Stomach (tissue), 4 donors: ENCODE measurements at regions not wholly inside any gene's neighbourhood (a gene's known extent, or its start where the extent isn't known, plus 50 kb on each side); places are given as distances from the start of the nearest gene placed in this dataset.

Source experiments
- CTCF ChIP-seq, 7 experiments: fragments of 450-650 bp in 4 of 7; fragments of 200-600 bp in 3 of 7; sonication (generic) in 3 of 7; IDR thresholded peaks; one replicate each; pipeline ENCODE4 v1.5.1; 2016 to 2019; ENCODE audit warnings: antibody characterized with exemption in 7 of 7, control low read depth in 2 of 7, mild to moderate bottlenecking in 1 of 7
- EP300 ChIP-seq: sonication (generic); formaldehyde crosslinking; IDR thresholded peaks from one replicate; pipeline ENCODE4 v1.6.1; 2017; ENCODE audit warnings: antibody characterized with exemption
- POLR2A ChIP-seq, 4 donors: fragments of 450-650 bp; IDR thresholded peaks; one replicate each; pipeline ENCODE4 v1.6.1; 2016; ENCODE audit warnings: antibody characterized with exemption in 4 of 4, control low read depth in 2 of 4, mild to moderate bottlenecking in 1 of 4, moderate library complexity in 1 of 4
- POLR2AphosphoS5 ChIP-seq, 3 donors: sonication (generic); formaldehyde crosslinking; IDR thresholded peaks; one replicate each; pipeline ENCODE4 v1.6.1; 2016; ENCODE audit warnings: antibody characterized with exemption in 3 of 3

DNA sequence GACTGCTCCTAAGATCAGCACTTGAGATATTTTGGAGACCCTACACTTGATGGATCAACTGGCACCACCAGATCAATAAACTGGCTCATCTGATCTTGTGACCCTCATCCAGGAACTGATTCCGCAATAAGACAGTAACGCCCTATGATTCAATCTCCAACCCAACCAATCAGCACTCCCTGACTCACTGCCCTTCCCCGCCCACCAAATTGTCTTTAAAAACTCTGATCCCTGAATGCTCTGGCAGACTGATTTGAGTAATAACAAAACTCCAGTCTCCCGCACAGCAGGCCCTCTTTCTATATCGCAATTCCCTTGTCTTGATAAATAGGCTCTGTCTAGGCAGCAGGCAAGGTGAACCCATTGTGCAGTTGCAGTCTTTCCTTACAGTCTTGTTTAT, 677.0 kb downstream of the LRRC70 start:
- no peak for TF ChIP-seq CTCF (IDR thresholded peaks at IDR 0.05)
- TF ChIP-seq POLR2AphosphoS5 (IDR thresholded peaks at IDR 0.05), result no peak
- no peak for TF ChIP-seq POLR2A (IDR thresholded peaks at IDR 0.05)
- no peak for TF ChIP-seq EP300
